Activated B cell treated with CpG ODN at 0.5 μM for 24 hours (primary cell): ENCODE measurements at regions not wholly inside any gene's neighbourhood (a gene's known extent, or its start where the extent isn't known, plus 50 kb on each side); places are given as distances from the start of the nearest gene placed in this dataset.

ENCODE experiments used
- ATAC-seq: fragments of 200-7000 bp; cut with Tn5 transposase; one replicate; pipeline ENCODE4 v1.10.0; 2021; ENCODE audit warnings: low read depth, mild to moderate bottlenecking, moderate library complexity
- CTCF ChIA-PET: fragments of 350-600 bp; sonication (Branson Sonifier 250); formaldehyde crosslinking; loops from one replicate; lab custom pipeline; 2021; ENCODE audit warnings: antibody characterized with exemption; lab: Charles Lee
- POLR2A ChIA-PET: fragments of 350-600 bp; sonication (Branson Sonifier 250); formaldehyde crosslinking; loops from one replicate; lab custom pipeline; 2021; ENCODE audit warnings: antibody characterized with exemption; lab: Charles Lee
- DNase-seq: peaks from one replicate; pipeline ENCODE4 v3.0.0; 2022
- H3K27ac Mint-ChIP-seq: one replicate; pipeline ENCODE4 v1.8.0; 2020; ENCODE audit warnings: mixed read lengths
- H3K27me3 Mint-ChIP-seq: one replicate; pipeline ENCODE4 v1.8.0; 2021; ENCODE audit warnings: mixed read lengths
- H3K36me3 Mint-ChIP-seq: one replicate; pipeline ENCODE4 v1.8.0; 2021; ENCODE audit warnings: low read depth, mixed read lengths
- H3K4me1 Mint-ChIP-seq: one replicate; pipeline ENCODE4 v1.8.0; 2021; ENCODE audit warnings: mixed read lengths
- H3K4me3 Mint-ChIP-seq: one replicate; pipeline ENCODE4 v1.8.0; 2020; ENCODE audit warnings: mild to moderate bottlenecking, mixed read lengths
- H3K9me3 Mint-ChIP-seq: one replicate; pipeline ENCODE4 v1.8.0; 2020; ENCODE audit warnings: mixed read lengths
- intact Hi-C: fragments of 100-400 bp; cut with micrococcal nuclease; formaldehyde crosslinking; loops from one replicate; pipeline ENCODE4 v1.15.1; 2024
- TF ChIP-seq, protein P1 (sequence below): fragments of 200-600 bp; IDR thresholded peaks from one replicate; pipeline ENCODE4 v1.8.0; 2022; ENCODE audit warnings: antibody characterized with exemption, mild to moderate bottlenecking

DNA sequence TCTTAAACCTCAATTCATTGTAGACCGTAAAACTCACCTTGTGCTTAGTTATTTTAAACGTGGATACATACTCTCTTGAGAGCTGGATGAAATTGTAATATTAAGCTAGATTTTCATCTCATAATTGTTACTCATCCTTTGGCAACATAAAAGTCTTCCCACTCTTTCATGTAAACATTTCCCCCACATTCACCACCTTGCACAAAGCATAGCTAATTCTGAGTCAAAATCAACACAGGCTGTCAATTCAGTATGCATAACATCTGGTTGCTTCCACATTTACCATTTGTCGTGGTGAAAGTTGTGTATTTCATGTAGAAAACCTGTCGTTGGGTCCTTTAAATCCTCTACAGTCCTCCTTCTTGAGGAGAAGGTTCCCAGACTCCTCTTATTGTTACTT is 524.6 kb downstream of the OTOL1 start:
- Mint-ChIP-seq H3K4me1 (no peaks in the 10 kb centered on the region), H3K4me3 (no peak overlapping the region), H3K27ac (no peak overlapping the region), H3K27me3 (no peaks in the 10 kb centered on the region), H3K36me3 (no peaks in the 10 kb centered on the region), H3K9me3 (peaks cover 4% of the 10 kb centered on the region)
- ChIA-PET POLR2A (no interaction called here), CTCF (no interaction called here)
- ATAC-seq, result no peak
- intact Hi-C loops, result no loop called here
- TF ChIP-seq, protein P1, sequence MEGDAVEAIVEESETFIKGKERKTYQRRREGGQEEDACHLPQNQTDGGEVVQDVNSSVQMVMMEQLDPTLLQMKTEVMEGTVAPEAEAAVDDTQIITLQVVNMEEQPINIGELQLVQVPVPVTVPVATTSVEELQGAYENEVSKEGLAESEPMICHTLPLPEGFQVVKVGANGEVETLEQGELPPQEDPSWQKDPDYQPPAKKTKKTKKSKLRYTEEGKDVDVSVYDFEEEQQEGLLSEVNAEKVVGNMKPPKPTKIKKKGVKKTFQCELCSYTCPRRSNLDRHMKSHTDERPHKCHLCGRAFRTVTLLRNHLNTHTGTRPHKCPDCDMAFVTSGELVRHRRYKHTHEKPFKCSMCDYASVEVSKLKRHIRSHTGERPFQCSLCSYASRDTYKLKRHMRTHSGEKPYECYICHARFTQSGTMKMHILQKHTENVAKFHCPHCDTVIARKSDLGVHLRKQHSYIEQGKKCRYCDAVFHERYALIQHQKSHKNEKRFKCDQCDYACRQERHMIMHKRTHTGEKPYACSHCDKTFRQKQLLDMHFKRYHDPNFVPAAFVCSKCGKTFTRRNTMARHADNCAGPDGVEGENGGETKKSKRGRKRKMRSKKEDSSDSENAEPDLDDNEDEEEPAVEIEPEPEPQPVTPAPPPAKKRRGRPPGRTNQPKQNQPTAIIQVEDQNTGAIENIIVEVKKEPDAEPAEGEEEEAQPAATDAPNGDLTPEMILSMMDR, result no peak
- DNase-seq, result no peak

DNA sequence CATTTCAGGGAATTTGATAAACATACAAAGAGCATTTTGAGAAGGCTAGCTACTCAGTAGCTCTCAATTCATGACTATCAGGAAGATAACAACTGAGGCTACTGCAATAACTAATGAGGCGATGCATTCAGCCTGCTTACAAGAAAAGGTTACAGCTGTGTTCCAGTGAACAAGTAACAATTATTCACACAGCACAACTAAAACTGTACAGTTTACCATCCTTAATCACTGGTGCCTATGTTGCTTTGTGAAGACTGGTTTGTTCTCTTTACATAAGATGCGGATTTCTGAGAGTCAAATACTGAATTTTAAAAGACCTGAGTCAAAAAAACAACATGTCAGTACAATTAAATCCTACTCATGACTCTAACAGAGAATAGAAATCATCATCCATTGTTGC is 526.3 kb downstream of the OTOL1 start:
- ATAC-seq (no peak), DNase-seq (no peak)
- no peaks in the 10 kb centered on the region for H3K36me3 Mint-ChIP-seq
- no peaks in the 10 kb centered on the region for H3K4me1 Mint-ChIP-seq
- TF ChIP-seq, protein P1, result no peak
- CTCF ChIA-PET, result no interaction called here
- intact Hi-C loops, result no loop called here
- no peak overlapping the region for H3K4me3 Mint-ChIP-seq
- peaks cover 4% of the 10 kb centered on the region for H3K9me3 Mint-ChIP-seq
- H3K27me3 Mint-ChIP-seq, result no peaks in the 10 kb centered on the region
- POLR2A ChIA-PET, result no interaction called here
- no peak overlapping the region for H3K27ac Mint-ChIP-seq

DNA sequence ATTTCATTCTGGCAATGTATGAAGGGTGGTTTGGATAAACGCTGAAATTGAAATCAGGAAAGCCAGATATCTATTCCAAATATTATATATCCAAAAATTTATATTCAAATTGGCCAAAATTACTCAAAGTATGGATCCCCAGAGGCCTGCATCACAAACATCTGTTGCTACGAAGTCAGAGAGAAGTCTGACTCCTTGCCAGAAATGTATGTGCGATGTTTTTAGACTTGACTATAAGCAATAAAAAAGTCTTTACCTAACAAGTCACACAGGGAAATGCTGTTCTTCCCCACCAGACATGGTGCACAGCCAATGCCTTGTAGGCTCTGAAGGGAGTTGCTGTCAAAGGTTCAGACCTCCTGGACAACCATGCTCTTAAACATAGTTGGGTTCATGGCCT is 533.1 kb downstream of the OTOL1 start:
- H3K4me3 Mint-ChIP-seq, result no peak overlapping the region
- no peak overlapping the region for H3K27ac Mint-ChIP-seq
- H3K4me1 Mint-ChIP-seq, result no peaks in the 10 kb centered on the region
- no peaks in the 10 kb centered on the region for H3K27me3 Mint-ChIP-seq
- TF ChIP-seq, protein P1, result no peak
- no peaks in the 10 kb centered on the region for H3K36me3 Mint-ChIP-seq
- peaks cover 4% of the 10 kb centered on the region for H3K9me3 Mint-ChIP-seq
- intact Hi-C loops, result no loop called here
- CTCF ChIA-PET, result no interaction called here
- ATAC-seq (no peak), DNase-seq (no peak)
- POLR2A ChIA-PET, result no interaction called here

DNA sequence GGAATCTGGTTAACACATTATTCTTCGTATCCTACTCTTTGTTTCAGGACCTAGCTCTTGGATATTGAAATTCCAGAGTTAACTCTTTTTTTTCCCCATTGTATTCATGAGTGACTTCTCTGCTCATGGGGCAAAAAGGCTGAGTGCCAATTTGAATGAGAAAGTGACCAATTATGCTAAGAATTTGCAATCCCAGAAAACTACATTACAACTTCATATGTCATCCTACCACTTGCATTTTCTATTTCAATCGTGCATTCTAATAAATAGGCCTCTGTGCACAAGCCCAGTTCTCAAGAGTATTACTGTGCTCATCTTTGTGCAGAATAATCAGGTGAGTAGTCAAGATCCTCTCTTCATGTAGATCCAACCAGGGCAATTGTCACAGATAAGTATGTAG is 537.8 kb downstream of the OTOL1 start:
- Mint-ChIP-seq H3K27me3 (no peaks in the 10 kb centered on the region), H3K36me3 (no peaks in the 10 kb centered on the region), H3K27ac (no peak overlapping the region), H3K9me3 (peaks cover 6% of the 10 kb centered on the region), H3K4me3 (no peak overlapping the region), H3K4me1 (no peaks in the 10 kb centered on the region)
- no peak for DNase-seq
- intact Hi-C loops, result no loop called here
- ChIA-PET POLR2A (no interaction called here), CTCF (no interaction called here)
- no peak for ATAC-seq
- TF ChIP-seq, protein P1, result no peak

DNA sequence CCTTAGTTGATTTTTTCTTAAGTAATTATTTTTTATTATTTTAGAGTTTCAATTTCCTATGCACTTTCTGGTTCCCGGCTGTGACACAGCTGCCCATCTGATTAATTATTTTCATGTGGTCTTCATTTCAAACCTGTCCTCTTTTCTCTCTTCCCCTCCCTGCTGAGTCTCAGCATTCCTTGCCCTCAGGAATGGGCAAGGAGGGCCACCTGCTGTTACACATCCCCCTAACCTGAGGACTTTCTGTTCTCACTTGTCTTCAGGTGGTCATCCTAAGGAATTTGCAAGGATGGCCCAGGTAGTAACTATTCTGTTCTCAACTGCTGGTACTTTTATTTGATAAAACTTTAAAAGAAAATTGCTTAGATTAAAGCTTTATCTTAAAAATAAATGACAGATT is 545.0 kb downstream of the OTOL1 start:
- intact Hi-C loops, result no loop called here
- H3K27me3 Mint-ChIP-seq, result no peaks in the 10 kb centered on the region
- ATAC-seq, result no peak
- CTCF ChIA-PET, result no interaction called here
- no peaks in the 10 kb centered on the region for H3K36me3 Mint-ChIP-seq
- TF ChIP-seq, protein P1, result no peak
- POLR2A ChIA-PET, result no interaction called here
- no peak for DNase-seq
- H3K9me3 Mint-ChIP-seq, result peaks cover 4% of the 10 kb centered on the region
- H3K27ac Mint-ChIP-seq, result no peak overlapping the region
- H3K4me1 Mint-ChIP-seq, result no peaks in the 10 kb centered on the region
- no peak overlapping the region for H3K4me3 Mint-ChIP-seq
